ENCODE measurements at regions not wholly inside any gene's neighbourhood (a gene's known extent, or its start where the extent isn't known, plus 50 kb on each side); places are given as distances from the start of the nearest gene placed in this dataset.
"Not testable (repeated sequence)": the region's sequence is repeated elsewhere in the genome, so short reads cannot be mapped to it uniquely, and the experiment has no call there.

DNA sequence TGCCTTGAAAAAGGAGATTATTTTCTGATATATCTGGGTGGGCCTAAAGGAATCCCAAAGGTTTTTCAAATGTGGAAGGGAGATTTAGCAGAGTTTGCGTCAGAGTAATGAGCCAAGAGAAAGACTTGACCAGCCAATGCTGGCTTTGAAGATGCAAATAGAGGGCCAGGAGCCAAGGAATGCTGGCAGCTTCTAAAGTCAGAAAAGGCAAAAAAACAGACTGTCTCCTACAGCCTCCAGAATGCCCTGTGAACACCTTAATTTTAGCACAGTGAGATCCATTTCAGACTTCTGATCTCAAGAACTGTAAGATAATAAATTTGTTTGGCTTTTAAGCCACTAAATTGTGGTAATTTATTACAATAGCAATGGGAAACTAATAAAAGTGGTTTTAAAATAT lies 122.6 kb upstream of the FREM1 start:
- no peak for DNase-seq (ENCODE audit: low read depth)

- no peak for DNase-seq (ENCODE audit: low read depth)
Observed at GRCh38 chr9:15021146-15021545, 110.9 kb upstream of the FREM1 start.

DNA sequence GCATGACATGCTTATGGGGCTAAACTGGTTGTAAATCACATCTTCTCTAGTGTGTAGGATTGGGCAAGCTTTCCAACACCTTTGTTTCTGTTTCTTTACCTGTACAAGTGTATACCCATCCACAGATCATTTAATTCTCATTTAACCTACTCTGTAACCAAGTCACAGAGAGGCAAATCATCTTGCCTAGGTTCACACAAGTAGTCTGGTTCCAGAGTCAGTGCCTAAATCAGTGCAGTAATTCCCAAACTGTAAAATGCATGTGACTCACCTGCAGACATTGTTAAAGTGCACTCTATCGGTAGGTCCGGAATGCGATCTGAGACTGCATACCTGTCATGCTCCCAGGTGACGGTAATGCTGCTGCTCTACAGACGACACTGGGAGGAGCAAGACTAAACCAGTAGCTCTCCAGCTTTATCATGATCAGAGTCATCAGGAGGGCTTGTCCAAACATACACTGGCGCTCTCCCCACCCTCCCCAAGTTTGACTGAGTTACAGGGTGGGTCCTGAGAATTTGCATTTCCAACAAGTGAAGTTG lies 107.9 kb upstream of the FREM1 start:
- no peak for DNase-seq (ENCODE audit: low read depth)

DNA sequence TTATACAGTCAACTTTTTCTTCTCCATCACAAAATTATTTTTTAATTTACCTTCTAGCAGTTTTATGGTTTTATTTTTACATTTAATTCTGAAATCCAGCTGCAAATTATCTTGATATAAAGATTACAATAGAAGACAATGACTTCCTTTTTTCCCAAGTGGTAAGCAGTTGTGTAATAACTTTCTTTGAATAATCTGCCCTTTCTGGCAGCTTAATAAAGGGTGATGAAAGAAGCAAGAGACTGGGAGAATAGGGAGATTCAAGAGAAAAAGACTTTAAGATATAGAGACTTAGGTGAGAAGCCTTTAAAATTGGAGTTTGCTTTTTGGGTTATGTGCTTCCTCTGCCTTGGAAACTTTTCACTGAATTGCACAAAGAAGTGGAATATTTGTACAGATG lies 100.4 kb upstream of the FREM1 start:
- DNase-seq (ENCODE audit: low read depth) = no peak

GRCh38 chr9:15007698-15008097 lies 97.5 kb upstream of the FREM1 start:
- DNase-seq (ENCODE audit: low read depth) = no peak

DNA sequence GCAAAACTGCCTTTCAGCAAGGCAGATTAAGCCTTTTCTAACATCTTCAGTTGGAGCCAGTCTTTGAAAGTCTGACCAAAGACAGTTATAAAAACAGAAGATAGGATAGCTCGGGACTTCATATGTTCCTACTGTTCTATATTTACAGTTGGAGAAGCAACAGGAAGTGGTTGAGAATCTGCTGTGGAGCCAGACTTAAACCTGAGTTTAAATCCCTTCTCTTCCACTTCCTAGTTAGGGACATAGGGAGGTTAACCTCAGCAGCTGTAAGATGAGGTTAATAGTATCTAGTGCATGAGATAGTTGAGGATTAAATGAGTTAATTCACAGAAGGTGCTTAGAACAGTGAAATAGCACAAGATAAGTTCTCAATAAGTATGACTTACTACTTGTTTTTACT lies 84.5 kb upstream of the FREM1 start:
- no peak for DNase-seq (ENCODE audit: low read depth)

DNA sequence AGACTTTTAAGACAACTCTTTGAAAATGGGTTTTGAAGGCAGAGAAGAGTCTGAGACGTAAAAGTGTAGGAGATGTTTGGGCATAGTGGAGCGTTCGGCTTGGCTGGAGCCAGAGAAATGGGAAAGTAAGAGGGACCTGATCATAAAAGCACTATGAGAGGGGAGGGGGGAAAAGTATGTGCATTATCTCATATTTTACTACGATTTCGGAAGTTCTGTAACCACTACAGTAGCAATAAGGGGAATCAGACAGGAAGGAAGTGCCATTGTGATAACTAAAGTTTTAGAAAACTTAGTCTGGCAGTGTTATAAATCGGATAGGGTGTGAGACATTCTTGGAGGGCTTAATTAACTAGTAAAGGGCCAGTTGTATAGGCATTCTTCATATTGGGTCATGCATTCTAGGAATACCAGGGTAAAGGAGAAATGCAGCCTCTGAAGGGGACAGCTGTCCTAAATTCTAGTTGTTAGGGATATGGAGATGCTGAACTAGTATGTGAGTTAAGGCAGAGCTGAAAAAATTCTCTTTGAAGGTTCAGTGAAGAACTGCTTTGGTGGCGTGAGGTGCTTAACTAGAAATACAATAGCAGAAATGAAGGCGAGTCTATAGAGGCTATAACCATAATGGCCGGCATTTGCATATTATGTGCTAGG lies 83.8 kb upstream of the FREM1 start:
- no peak for DNase-seq (ENCODE audit: low read depth)

DNA sequence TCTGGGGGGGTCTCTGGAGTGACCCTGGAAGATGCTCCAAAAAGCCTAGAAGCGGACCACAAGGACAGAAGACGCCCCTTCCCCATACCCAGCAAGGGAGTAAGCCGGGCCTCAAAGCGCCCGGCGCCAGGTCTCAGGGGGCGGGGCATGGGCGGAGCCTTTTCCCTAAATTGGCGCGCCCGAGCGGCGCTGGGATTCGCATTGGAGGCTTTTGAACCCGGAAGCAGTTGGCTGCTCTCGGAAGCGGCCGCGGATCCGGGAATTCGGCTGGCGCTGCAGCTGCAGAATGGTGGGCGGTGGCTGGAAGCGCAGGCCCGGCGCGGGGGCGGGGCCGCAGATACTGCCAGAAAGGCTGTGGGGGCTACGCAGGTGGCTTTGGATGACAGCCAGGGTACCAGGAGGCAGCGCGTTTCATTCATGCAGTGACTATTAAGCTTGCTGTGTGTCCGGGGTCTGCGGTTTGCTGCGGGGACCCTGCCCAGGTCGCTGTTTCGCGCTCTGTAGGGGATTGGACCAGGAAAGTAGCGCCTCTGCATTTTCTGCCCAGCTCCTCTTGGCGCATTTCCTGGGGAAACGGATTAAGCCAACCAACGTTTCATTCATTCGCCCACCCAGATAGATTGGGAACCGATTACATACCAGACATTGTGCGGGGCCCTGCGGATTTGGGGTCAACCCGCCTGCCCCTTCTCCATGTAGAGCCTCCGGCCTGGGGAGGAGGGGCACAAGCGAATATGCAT lies 83.0 kb upstream of the FREM1 start:
- DNase-seq (ENCODE audit: low read depth) = peak; percentile 29

DNA sequence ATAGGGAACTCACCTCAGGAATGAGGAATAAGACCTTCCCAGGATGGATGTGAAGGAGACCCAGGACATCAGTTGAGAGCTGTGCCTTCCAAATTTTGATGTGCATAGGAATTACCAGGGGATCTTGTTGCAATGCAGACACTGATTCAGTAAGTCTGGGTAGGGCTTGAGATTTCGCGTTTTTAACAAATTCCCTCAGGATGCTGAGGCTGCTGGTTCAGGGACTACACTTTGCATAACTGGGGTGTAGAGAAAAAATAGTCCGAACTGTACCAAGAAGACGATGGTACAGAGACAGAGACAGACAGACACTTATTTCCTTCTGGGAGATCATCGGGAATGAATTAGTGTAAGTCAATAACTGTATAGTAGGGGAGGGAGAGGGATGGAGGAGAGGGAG lies 82.3 kb upstream of the FREM1 start:
- no peak for DNase-seq (ENCODE audit: low read depth)

GRCh38 chr9:14992081-14992480 lies 81.9 kb upstream of the FREM1 start:
- DNase-seq (ENCODE audit: low read depth) = no peak

GRCh38 chr9:14990647-14991046 lies 80.4 kb upstream of the FREM1 start:
- not testable (repeated sequence) for DNase-seq (ENCODE audit: low read depth)

- DNase-seq (ENCODE audit: low read depth) = no peak
Observed at GRCh38 chr9:14989811-14990210, 79.6 kb upstream of the FREM1 start.

DNA sequence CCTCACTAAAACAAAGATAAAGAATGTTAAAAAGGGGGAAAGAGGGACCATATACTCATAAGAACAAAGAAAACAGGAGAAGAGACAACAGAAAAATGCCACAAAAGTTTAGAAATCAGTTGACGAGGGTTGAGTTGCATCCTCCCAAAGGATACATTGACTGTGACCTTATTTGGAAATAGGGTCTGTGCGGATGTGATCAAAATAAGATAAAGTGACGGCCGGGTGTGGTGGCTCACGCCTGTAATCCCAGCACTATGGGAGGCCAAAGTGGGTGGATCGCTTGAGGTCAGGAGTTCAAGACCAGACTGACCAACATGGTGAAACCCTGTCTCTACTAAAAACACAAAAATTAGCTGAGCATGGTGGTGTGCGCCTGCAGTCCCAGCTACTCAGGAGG lies 79.1 kb upstream of the FREM1 start:
- not testable (repeated sequence) for DNase-seq (ENCODE audit: low read depth)

- DNase-seq (ENCODE audit: low read depth) = no peak
Observed at GRCh38 chr9:14987858-14988257, 77.6 kb upstream of the FREM1 start.

- peak; percentile 69 for DNase-seq (ENCODE audit: low read depth)
Observed at GRCh38 chr9:14985419-14985818, 75.2 kb upstream of the FREM1 start.

DNA sequence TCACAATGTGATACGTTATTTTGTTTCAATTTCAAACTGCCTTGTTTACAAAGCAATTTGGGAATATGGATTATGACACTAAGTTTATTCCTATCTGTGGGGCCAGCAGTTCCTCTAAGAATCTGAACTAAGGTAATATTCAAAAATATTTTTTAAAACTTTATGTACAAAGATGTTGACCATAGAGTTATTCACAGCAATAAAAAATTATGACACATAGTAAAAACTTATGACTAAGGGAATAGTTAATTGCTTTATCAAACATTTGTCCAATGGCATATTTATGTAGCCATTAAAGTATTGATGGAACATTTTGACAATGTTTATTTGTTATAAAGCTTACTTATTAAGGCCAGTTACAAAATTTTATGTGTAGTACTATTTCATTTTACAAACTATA lies 73.4 kb upstream of the FREM1 start:
- no peak for DNase-seq (ENCODE audit: low read depth)

DNA sequence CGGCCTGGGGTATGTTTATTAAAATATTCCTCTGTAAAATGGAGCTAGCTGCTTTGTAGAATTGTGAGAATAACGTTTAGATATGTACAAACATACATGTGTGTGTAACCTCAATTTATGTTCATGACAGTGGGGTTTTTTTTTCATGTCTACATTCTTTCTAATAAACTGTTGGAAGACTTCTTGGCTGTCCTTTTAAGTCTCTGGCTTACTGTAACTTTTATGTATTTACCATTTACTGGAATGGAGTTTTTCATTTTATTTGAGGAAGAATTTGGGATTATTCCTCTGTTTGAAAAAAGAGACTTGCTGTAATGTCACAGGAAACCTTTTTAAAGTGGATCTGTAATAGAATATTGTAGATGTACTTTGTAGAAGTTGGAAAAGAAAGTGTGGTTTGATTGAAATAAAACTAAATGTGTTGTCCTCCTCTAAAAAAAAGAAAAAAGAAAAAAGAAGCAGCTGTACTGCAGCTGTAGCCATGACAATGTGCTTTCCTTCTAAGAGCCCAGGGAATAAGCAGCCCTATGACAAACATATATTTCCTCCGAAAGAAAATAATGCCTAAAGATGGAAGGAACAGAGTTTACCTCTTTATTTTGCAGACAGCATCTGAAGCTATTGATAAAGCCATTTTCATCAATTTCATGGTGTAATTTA lies 71.2 kb upstream of the FREM1 start:
- no peak for DNase-seq (ENCODE audit: low read depth)

- DNase-seq (ENCODE audit: low read depth) = no peak
Observed at GRCh38 chr9:14978022-14979000, 68.1 kb upstream of the FREM1 start.

- DNase-seq (ENCODE audit: low read depth) = no peak
Observed at GRCh38 chr9:14967450-14968321, 57.5 kb upstream of the FREM1 start.

GRCh38 chr9:14962193-14962882 lies 52.1 kb upstream of the FREM1 start:
- no peak for DNase-seq (ENCODE audit: low read depth)

Measured in HS-5 (cell line).